ENCODE measurements at regions not wholly inside any gene's neighbourhood (a gene's known extent, or its start where the extent isn't known, plus 50 kb on each side); places are given as distances from the start of the nearest gene placed in this dataset.

DNA sequence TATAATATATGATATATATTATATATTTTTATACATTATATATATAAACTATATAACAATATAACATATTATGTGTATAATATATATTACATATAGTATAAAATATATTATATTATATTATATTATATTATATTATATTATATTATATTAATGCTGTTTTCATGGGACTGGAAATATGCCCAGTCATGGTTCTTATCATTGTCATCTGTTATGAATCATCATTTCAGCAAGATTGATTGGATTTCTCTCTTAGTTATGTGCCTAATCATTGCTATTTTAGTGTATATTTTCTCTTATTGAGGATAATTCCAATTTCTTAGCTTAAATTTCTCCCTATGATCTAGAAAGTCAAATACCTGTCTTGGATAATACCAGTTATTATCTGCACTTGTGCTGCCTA is 617.8 kb downstream of the TRIB2 start:
- TF ChIP-seq, protein P1, sequence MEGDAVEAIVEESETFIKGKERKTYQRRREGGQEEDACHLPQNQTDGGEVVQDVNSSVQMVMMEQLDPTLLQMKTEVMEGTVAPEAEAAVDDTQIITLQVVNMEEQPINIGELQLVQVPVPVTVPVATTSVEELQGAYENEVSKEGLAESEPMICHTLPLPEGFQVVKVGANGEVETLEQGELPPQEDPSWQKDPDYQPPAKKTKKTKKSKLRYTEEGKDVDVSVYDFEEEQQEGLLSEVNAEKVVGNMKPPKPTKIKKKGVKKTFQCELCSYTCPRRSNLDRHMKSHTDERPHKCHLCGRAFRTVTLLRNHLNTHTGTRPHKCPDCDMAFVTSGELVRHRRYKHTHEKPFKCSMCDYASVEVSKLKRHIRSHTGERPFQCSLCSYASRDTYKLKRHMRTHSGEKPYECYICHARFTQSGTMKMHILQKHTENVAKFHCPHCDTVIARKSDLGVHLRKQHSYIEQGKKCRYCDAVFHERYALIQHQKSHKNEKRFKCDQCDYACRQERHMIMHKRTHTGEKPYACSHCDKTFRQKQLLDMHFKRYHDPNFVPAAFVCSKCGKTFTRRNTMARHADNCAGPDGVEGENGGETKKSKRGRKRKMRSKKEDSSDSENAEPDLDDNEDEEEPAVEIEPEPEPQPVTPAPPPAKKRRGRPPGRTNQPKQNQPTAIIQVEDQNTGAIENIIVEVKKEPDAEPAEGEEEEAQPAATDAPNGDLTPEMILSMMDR (IDR thresholded peaks at IDR 0.05) = no peak
- no peak for TF ChIP-seq POLR2A (IDR thresholded peaks at IDR 0.05)

Data from right lobe of liver (tissue), 4 donors.